ENCODE measurements at regions not wholly inside any gene's neighbourhood (a gene's known extent, or its start where the extent isn't known, plus 50 kb on each side); places are given as distances from the start of the nearest gene placed in this dataset.

DNA sequence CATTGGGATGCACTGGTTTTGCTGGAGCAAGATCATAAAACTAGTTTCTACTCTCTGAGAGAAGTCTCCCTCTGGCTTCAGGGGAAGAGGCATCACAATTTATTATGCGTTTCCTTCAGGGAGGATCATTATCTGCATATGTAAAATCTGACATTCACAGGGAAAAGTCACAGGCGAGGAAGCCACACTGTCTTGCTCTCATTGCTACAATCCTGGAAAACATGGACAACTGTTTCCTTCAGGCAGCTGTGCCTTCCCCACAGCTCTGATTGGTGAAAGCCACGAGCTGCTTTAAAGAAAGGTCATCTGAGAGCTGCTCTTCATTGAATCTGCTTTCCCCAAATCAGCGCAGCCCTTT lies 397.8 kb downstream of the MED10 start:
- Mint-ChIP-seq H3K4me3 (no peak overlapping the region), H3K9me3 (peaks cover 6% of the 10 kb centered on the region), H3K27ac (no peak overlapping the region), H3K27me3 (peaks cover 9% of the 10 kb centered on the region), H3K4me1 (ENCODE audit: unreplicated experiment) (peaks cover 18% of the 10 kb centered on the region), H3K36me3 (no peaks in the 10 kb centered on the region)
- TF ChIP-seq CTCF (conservative IDR thresholded peaks at IDR 0.05) = no peak
- DNase-seq (ENCODE audit: extremely low spot score, unreplicated experiment) = no peak

GRCh38 chr5:5979761-5980537 lies 398.4 kb downstream of the MED10 start:
- Mint-ChIP-seq H3K36me3 (no peaks in the 10 kb centered on the region), H3K27ac (no peak overlapping the region), H3K4me3 (no peak overlapping the region), H3K4me1 (ENCODE audit: unreplicated experiment) (peaks cover 18% of the 10 kb centered on the region), H3K9me3 (peaks cover 6% of the 10 kb centered on the region), H3K27me3 (peaks cover 9% of the 10 kb centered on the region)
- no peak for TF ChIP-seq CTCF (conservative IDR thresholded peaks at IDR 0.05)
- no peak for DNase-seq (ENCODE audit: extremely low spot score, unreplicated experiment)

DNA sequence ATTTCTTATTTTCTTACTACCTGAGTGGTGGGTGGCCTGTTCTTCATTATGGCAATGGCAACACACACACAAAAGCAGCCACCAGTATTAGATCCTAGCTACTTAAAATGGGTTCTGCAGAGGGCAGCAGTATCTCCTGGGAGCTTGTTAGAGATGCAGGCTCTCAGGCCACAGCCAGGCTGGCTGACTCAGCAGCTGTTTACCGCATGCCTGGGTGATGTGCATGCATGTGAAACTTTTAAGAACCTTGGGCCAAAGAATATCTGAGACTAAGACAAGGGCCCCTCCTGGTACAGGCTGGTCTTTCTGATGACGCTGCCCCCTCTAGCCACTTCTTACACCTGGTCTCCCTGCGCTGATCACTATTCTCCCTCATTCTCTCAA lies 399.0 kb downstream of the MED10 start:
- Mint-ChIP-seq H3K4me3 (no peak overlapping the region), H3K9me3 (peaks cover 6% of the 10 kb centered on the region), H3K36me3 (no peaks in the 10 kb centered on the region), H3K4me1 (ENCODE audit: unreplicated experiment) (peaks cover 18% of the 10 kb centered on the region), H3K27me3 (peaks cover 10% of the 10 kb centered on the region), H3K27ac (no peak overlapping the region)
- DNase-seq (ENCODE audit: extremely low spot score, unreplicated experiment) = no peak
- no peak for TF ChIP-seq CTCF (conservative IDR thresholded peaks at IDR 0.05)

- Mint-ChIP-seq H3K27ac (no peak overlapping the region), H3K9me3 (peaks cover 6% of the 10 kb centered on the region), H3K4me3 (no peak overlapping the region)
Measured at GRCh38 chr5:5978501-5979376, 399.6 kb downstream of the MED10 start.

DNA sequence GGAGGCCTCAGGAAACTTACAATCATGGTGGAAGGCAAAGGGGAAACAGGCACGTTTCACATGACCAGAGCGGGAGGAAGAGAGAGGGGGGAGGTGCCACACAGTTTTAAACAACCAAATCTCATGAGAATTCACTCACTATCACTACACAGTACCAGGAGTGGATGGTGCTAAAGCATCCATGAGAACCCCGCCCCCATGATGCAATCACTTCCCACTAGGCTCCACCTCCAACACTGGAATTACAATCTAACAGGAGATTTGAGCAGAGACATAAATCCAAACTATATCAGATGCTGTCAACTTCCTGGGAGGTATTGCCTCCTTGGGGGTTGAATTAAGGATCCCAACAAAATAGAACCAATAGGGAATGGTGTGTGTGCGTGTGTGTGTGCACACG lies 407.1 kb downstream of the MED10 start:
- DNase-seq (ENCODE audit: extremely low spot score, unreplicated experiment) = no peak
- Mint-ChIP-seq H3K4me1 (ENCODE audit: unreplicated experiment) (no peaks in the 10 kb centered on the region), H3K9me3 (no peaks in the 10 kb centered on the region), H3K27me3 (peaks cover 11% of the 10 kb centered on the region), H3K36me3 (no peaks in the 10 kb centered on the region), H3K27ac (no peak overlapping the region), H3K4me3 (no peak overlapping the region)
- no peak for TF ChIP-seq CTCF (conservative IDR thresholded peaks at IDR 0.05)

More at GRCh38 chr5:5978501-5979376, 399.6 kb downstream of the MED10 start:
- TF ChIP-seq CTCF (conservative IDR thresholded peaks at IDR 0.05) = no peak
- Mint-ChIP-seq H3K4me1 (ENCODE audit: unreplicated experiment) (peaks cover 18% of the 10 kb centered on the region), H3K36me3 (no peaks in the 10 kb centered on the region), H3K27me3 (peaks cover 13% of the 10 kb centered on the region)
- no peak for DNase-seq (ENCODE audit: extremely low spot score, unreplicated experiment)
